Hepatocyte (in vitro differentiated cells): ENCODE measurements at regions not wholly inside any gene's neighbourhood (a gene's known extent, or its start where the extent isn't known, plus 50 kb on each side); places are given as distances from the start of the nearest gene placed in this dataset.

Experiments used
- EZH2phosphoT487 ChIP-seq: fragments of 200-600 bp; sonication (generic); IDR thresholded peaks from one replicate; pipeline ENCODE4 v1.6.1; 2018; ENCODE audit warnings: antibody characterized with exemption, mild to moderate bottlenecking, low read depth, moderate library complexity; ENCODE audit not compliant: unreplicated experiment, severe bottlenecking
- TF ChIP-seq, protein P1 (sequence below): fragments of 200-600 bp; sonication (generic); IDR thresholded peaks from 2 replicates; pipeline ENCODE4 v1.5.1; 2016; ENCODE audit warnings: antibody characterized with exemption, mild to moderate bottlenecking; ENCODE audit not compliant: poor library complexity

DNA sequence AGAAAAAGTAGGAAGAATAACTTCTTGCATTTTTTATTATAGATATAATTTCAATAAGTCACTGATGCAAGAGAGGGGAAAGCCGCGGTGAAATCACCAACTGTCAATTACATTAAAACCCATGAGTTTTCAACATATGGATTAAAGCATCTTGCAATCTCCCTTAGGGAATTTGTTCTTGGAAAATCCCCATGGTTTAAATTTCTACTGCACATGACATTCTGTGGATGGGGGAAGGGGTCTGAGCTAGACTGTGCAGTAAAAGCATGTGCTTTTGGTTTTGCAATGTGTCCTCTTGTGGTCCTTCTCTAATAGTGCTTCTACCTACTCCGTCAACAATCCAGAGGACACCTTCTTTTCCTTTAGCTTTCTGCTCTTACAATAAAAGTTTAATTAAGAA, 894.0 kb downstream of the DCDC2C start:
- TF ChIP-seq, protein P1, sequence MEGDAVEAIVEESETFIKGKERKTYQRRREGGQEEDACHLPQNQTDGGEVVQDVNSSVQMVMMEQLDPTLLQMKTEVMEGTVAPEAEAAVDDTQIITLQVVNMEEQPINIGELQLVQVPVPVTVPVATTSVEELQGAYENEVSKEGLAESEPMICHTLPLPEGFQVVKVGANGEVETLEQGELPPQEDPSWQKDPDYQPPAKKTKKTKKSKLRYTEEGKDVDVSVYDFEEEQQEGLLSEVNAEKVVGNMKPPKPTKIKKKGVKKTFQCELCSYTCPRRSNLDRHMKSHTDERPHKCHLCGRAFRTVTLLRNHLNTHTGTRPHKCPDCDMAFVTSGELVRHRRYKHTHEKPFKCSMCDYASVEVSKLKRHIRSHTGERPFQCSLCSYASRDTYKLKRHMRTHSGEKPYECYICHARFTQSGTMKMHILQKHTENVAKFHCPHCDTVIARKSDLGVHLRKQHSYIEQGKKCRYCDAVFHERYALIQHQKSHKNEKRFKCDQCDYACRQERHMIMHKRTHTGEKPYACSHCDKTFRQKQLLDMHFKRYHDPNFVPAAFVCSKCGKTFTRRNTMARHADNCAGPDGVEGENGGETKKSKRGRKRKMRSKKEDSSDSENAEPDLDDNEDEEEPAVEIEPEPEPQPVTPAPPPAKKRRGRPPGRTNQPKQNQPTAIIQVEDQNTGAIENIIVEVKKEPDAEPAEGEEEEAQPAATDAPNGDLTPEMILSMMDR = no peak
- TF ChIP-seq EZH2phosphoT487 = no peak
